GM12878 (cell line): ENCODE measurements at regions not wholly inside any gene's neighbourhood (a gene's known extent, or its start where the extent isn't known, plus 50 kb on each side); places are given as distances from the start of the nearest gene placed in this dataset.

Experiments used
- ATAC-seq: fragments of 200-7000 bp; cut with Tn5 transposase; 3 replicates; pipeline ENCODE4 v1.9.1; 2020; ENCODE audit warnings: mild to moderate bottlenecking, moderate library complexity
- BruUV-seq: library from RNA; stranded (reverse); fragments of 400-500 nt; replicated peaks from 2 replicates; lab custom pipeline; 2021; lab: Mats Ljungman, UMichigan
- CTCF ChIA-PET: fragments of 300-600 bp; sonication (Branson Sonifier 250); formaldehyde crosslinking; extraction: SDS; loops from one replicate; lab custom pipeline; 2021; ENCODE audit warnings: inconsistent platforms; lab: Yijun Ruan, JAX
- POLR2A ChIA-PET: fragments of 350-600 bp; formaldehyde crosslinking; extraction: SDS; loops from one replicate; lab custom pipeline; 2021; ENCODE audit warnings: inconsistent platforms; lab: Charles Lee
- RAD21 ChIA-PET: fragments of 300-600 bp; sonication (Branson Sonifier 250); formaldehyde crosslinking; loops from one replicate; lab custom pipeline; 2023; ENCODE audit warnings: antibody characterized with exemption; ENCODE audit not compliant: unreplicated experiment; lab: Charles Lee
- SMC1A ChIA-PET: fragments of 300-600 bp; sonication (Branson Sonifier 250); formaldehyde crosslinking; loops from one replicate; lab custom pipeline; 2023; ENCODE audit not compliant: unreplicated experiment, uncharacterized antibody; lab: Charles Lee
- DNase-seq: peaks from one replicate; pipeline ENCODE4 v3.0.0-alpha.2; 2011; ENCODE audit warnings: low read depth, low spot score
- FAIRE-seq: peaks from 3 replicates; lab custom pipeline; 2011; peaks lifted over from hg19 to GRCh38; lab: Jason Lieb, UNC
- H2AFZ ChIP-seq: 2 replicates; pipeline ENCODE4 v1.6.0; 2011; ENCODE audit warnings: low read depth, low read length, control low read depth; ENCODE audit not compliant: control insufficient read depth
- H3K27ac ChIP-seq: 2 replicates; pipeline ENCODE4 v1.5.1; 2011; ENCODE audit warnings: control low read depth; ENCODE audit not compliant: control insufficient read depth, insufficient read depth
- H3K27me3 ChIP-seq, 2 experiments: replicated peaks in 1 of 2; 2 replicates each; pipeline versions ENCODE4 v1.6.0 to v1.6.1; 2011; ENCODE audit warnings: low read length in 1 of 2; ENCODE audit not compliant: control insufficient read depth in 2 of 2, insufficient read depth in 2 of 2
- H3K36me3 ChIP-seq, 2 experiments: 2 replicates each; pipeline ENCODE4 v1.5.1; 2011; ENCODE audit warnings: low read length in 1 of 2; ENCODE audit not compliant: control insufficient read depth in 2 of 2, insufficient read depth in 2 of 2
- H3K4me1 ChIP-seq: 2 replicates; pipeline ENCODE4 v1.6.1; 2011; ENCODE audit warnings: mild to moderate bottlenecking, low read length, moderate library complexity, mixed read lengths; ENCODE audit not compliant: control insufficient read depth, insufficient read depth
- H3K4me2 ChIP-seq: 2 replicates; pipeline ENCODE4 v1.6.0; 2011; ENCODE audit warnings: control low read depth; ENCODE audit not compliant: control insufficient read depth, insufficient read depth
- H3K4me3 ChIP-seq: fragments of 200-600 bp; sonication (generic); 2 replicates; pipeline ENCODE4 v1.5.1; 2016
- H3K79me2 ChIP-seq: 2 replicates; pipeline ENCODE4 v1.6.0; 2011; ENCODE audit warnings: low read length; ENCODE audit not compliant: control insufficient read depth, insufficient read depth
- H3K9ac ChIP-seq: 2 replicates; pipeline ENCODE4 v1.8.0; 2011; ENCODE audit warnings: low read length, control low read depth, mixed read lengths; ENCODE audit not compliant: control insufficient read depth, insufficient read depth
- H3K9me3 ChIP-seq: replicated peaks from 3 replicates; pipeline ENCODE4 v1.5.1; 2011; ENCODE audit warnings: mild to moderate bottlenecking, low read length; ENCODE audit not compliant: control insufficient read depth, insufficient read depth
- H4K20me1 ChIP-seq: 2 replicates; pipeline ENCODE4 v1.6.0; 2011; ENCODE audit not compliant: control insufficient read depth, insufficient read depth
- IRF4 ChIP-seq: IDR thresholded peaks from 2 replicates; pipeline ENCODE4 v1.6.1; 2011; ENCODE audit warnings: low read depth, low read length
- MYC ChIP-seq: IDR thresholded peaks from 2 replicates; pipeline ENCODE4 v1.6.1; 2011; ENCODE audit warnings: mild to moderate bottlenecking, low read length, moderate library complexity, inconsistent platforms; ENCODE audit not compliant: insufficient read depth, insufficient replicate concordance, insufficient read length, severe bottlenecking
- WGBS: methylation state at CpG from one replicate; pipeline ENCODE4 v1.1.6; 2016; ENCODE audit warnings: low lambda C conversion rate; ENCODE audit not compliant: insufficient replicate concordance, insufficient coverage; ENCODE audit errors: missing lambda C conversion rate; 5-methylcytosine and 5-hydroxymethylcytosine counted together
- in situ Hi-C: fragments of 300-500 bp; cut with MboI; formaldehyde crosslinking; loops from 9 replicates; pipeline ENCODE4 v1.14.3; 2018; ENCODE audit warnings: mixed read lengths
- intact Hi-C: fragments of 100-400 bp; cut with micrococcal nuclease; formaldehyde crosslinking; loops from one replicate; pipeline ENCODE4 v1.14.2; 2022; ENCODE audit not compliant: unreplicated experiment
- TF ChIP-seq, protein P1 (sequence below): fragments of 450-650 bp; IDR thresholded peaks from 2 replicates; pipeline ENCODE4 v1.6.1; 2017; ENCODE audit warnings: mild to moderate bottlenecking

DNA sequence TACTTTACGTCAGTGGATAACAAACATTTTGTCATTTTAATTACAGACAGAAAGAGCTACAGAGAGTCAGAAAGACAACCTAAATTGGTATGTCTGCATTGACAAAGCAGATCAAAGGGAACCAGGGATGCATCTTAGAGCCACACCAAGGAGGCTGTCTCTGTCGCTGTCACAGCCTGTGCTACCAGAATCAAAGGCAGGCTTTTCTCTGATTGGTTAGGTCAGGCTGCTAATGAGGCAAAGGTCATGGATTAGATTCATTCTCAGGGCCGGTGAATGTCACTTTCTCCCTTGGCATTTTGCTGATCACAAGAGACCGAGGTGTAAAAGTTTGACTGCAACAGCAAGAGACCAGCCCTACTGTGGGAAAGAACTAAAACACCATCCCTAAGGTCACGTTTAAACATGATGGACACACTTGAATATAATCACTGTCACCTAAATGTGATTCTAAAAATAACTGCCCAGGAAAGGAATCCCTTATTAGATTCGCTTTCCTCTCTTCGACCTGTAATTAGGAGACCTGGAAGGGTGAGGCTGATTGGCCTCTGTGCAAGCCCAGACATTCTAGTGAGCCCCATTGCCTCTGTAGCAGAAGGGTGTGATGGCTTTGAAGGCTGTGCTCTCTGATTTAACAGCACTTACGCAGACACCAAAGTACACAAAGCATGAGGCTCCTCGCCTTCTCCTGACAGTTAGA is 314.4 kb upstream of the NBEA start (continued):
- TF ChIP-seq, protein P1, sequence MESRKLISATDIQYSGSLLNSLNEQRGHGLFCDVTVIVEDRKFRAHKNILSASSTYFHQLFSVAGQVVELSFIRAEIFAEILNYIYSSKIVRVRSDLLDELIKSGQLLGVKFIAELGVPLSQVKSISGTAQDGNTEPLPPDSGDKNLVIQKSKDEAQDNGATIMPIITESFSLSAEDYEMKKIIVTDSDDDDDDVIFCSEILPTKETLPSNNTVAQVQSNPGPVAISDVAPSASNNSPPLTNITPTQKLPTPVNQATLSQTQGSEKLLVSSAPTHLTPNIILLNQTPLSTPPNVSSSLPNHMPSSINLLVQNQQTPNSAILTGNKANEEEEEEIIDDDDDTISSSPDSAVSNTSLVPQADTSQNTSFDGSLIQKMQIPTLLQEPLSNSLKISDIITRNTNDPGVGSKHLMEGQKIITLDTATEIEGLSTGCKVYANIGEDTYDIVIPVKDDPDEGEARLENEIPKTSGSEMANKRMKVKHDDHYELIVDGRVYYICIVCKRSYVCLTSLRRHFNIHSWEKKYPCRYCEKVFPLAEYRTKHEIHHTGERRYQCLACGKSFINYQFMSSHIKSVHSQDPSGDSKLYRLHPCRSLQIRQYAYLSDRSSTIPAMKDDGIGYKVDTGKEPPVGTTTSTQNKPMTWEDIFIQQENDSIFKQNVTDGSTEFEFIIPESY = no peak

DNA sequence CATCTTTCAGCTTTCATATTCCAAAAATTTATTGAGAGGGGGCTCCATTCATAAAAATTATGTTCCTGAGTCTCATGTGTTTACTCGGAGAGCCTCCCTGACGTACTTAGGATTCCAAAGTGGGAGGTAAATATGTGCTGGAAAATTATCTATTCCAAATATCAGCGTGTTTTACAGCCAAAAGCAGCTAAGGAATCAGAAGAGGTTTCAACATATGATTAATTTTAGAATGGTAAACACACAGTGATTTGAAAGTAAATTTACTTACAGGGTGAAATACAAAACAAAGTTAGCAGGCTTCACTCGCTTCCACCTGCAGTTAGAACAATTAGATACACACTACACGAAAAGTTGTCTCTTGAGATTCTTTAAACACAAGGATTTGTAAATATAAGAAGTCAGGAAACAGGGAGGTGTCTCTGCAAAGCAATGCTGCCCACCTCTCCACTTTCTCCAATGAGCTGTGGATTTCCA is 313.8 kb upstream of the NBEA start:
- SMC1A ChIA-PET = interaction anchor here (1.5 kb wide), 1 partner anchor 39 kb away, joined by 3 read pairs; no protein-coding TSS in a partner anchor
- RAD21 ChIA-PET = no interaction called here
- Histone ChIP-seq H3K4me2 (no peak overlapping the region), H3K79me2 (no peaks in the 10 kb centered on the region), H3K9me3 (no peaks in the 10 kb centered on the region; the same call in 2 of the 3 replicates), H3K9ac (no peak overlapping the region), H3K4me1 (no peaks in the 10 kb centered on the region), H3K36me3 (no peaks in the 10 kb centered on the region), H3K4me3 (no peak overlapping the region), H3K27ac (no peak overlapping the region), H4K20me1 (no peaks in the 10 kb centered on the region), H2AFZ (no peak overlapping the region), H3K27me3 (no peaks in the 10 kb centered on the region)
- in situ Hi-C loops = no loop called here
- no peak for FAIRE-seq
- intact Hi-C loops = no loop called here
- ATAC-seq = no peak
- 27% methylated on average over 5 of the region's 5 CpGs for WGBS
- POLR2A ChIA-PET = no interaction called here
- CTCF ChIA-PET = no interaction called here
- no peak for DNase-seq
- TF ChIP-seq IRF4 = no peak
- TF ChIP-seq MYC = no peak
- no TSS peak for BruUV-seq
